Fibroblast of the aortic adventitia (primary cell): ENCODE measurements at regions not wholly inside any gene's neighbourhood (a gene's known extent, or its start where the extent isn't known, plus 50 kb on each side); places are given as distances from the start of the nearest gene placed in this dataset.
"Not testable (repeated sequence)": the region's sequence is repeated elsewhere in the genome, so short reads cannot be mapped to it uniquely, and the experiment has no call there.

Source experiments
- DNase-seq: peaks from one replicate; pipeline ENCODE4 v3.0.0-alpha.2; 2010; ENCODE audit warnings: low read depth
- H3K4me3 ChIP-seq: 2 replicates; pipeline ENCODE4 v1.5.1; 2011; ENCODE audit warnings: low read depth, mild to moderate bottlenecking, control low read depth, low read length, moderate library complexity
- TF ChIP-seq, protein P1 (sequence below): IDR thresholded peaks from 2 replicates; pipeline ENCODE4 v1.5.1; 2011; ENCODE audit warnings: mild to moderate bottlenecking, low read length, control low read depth, inconsistent platforms; ENCODE audit not compliant: insufficient read depth

DNA sequence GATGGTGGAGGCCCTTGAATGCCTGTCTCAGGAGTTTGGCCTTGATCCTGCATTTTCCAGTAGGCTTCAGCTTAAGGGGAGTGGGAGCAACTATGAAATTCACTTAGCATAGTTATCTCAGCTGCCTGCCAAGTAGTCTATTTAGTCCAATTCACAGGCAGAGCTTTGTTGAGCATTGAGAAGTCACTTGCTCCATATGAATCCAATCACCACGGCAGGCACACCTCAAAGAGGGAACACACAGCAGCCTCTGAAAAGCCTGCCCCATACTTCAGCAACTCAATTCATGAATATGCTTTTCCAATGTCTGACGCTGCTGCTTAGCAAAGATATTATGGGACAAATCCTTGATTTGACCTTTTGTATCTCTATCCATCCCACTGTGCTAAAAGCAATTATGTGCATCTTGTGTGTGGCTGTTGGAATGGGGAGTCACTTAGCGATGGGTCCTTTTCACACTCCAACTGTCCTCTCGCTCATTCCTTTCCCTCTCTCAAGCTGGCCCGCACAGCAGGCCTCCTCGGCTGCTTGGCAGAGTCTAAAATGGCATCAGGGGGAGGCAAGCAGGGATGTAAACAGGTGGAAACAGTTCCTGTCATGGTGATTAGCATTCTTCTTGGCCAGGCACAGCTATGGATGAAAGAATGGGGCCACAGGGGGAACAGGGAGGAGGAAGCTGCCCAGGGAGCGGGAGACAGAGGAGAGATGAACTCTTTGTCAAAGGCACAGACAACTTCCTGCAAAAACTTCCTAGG is 56.0 kb upstream of the LRPPRC start:
- TF ChIP-seq, protein P1, sequence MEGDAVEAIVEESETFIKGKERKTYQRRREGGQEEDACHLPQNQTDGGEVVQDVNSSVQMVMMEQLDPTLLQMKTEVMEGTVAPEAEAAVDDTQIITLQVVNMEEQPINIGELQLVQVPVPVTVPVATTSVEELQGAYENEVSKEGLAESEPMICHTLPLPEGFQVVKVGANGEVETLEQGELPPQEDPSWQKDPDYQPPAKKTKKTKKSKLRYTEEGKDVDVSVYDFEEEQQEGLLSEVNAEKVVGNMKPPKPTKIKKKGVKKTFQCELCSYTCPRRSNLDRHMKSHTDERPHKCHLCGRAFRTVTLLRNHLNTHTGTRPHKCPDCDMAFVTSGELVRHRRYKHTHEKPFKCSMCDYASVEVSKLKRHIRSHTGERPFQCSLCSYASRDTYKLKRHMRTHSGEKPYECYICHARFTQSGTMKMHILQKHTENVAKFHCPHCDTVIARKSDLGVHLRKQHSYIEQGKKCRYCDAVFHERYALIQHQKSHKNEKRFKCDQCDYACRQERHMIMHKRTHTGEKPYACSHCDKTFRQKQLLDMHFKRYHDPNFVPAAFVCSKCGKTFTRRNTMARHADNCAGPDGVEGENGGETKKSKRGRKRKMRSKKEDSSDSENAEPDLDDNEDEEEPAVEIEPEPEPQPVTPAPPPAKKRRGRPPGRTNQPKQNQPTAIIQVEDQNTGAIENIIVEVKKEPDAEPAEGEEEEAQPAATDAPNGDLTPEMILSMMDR: no peak
- H3K4me3 ChIP-seq: no peak overlapping the region
- no peak for DNase-seq

DNA sequence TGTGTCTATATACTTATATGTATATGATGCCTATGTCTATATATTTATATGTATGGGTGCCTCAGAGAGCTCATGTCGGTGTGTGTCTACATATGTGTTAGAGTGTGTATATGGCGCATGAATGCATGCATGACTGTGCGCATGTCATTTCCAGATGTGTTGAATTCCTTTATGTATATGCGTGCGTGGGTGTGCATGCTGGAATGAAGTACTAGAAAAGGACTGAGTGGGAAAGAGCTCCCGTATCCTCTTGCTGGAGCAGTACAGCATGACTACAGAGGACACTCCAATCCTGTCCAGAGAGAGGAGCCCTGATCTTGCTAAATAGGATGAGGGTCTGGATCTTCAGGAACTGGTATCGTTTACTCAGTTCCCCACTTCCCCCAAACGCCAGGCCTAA is 56.8 kb upstream of the LRPPRC start:
- TF ChIP-seq, protein P1: no peak
- no peak overlapping the region for H3K4me3 ChIP-seq
- DNase-seq: no peak

DNA sequence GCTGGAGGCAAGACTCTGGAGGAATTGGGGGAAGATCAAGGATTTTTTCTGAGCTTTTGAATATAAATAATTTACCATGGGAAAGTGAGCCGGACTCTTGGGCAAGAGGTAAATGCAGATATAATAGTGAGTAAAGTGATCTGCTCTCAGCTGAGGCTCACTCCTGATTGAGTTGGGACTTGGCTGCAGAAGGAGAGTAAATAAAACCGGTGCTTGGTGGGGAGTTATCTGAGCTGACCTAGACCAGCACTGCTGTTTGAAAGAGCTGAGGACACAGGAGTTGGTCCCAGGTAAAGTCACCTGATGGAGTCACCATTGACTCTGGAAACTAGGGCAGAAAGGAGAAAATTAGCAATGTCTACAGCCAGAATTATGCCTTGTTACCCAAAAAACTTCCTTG is 57.3 kb upstream of the LRPPRC start:
- DNase-seq: no peak

DNA sequence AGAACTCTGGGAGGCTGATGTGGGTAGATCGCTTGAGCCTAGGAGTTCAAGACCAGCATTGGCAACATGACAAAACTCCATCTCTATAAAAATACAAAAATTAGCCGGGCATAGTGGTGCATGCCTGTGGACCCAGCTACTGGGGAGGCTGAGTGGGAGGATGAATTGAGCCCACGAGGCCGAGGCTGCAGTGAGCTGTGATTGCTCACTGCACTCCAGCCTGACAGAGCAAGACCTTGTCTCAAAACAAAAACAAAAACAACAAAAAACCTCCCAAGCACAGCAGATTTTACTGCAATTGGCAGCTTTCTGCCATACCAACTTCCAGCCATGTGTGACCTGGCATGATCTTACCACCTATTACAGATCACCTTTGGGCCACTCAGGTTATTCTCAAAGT is 57.7 kb upstream of the LRPPRC start:
- H3K4me3 ChIP-seq: no peak overlapping the region
- DNase-seq: no peak
- TF ChIP-seq, protein P1: no peak

More for the DNA sequence above, 57.3 kb upstream of the LRPPRC start:
- TF ChIP-seq, protein P1: no peak
- H3K4me3 ChIP-seq: no peak overlapping the region

DNA sequence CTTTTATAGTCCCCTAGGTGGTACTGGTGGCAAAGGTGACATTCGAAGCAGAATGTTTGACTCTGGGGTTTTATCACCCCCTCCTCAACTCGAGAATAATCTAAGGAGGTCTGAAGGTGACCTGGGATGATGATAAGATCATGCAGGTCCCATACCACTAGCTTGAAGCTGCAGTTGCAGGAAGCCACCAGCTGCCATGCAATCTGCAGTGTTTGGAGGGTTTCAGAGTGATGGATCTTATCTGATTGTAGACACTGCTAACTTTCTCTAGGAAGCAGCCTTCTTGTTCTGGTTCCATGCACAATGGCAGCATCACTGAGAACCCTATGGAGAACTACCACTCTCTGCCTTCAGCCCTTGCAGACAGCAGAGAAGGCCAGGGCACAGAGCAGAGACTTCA is 59.4 kb upstream of the LRPPRC start:
- TF ChIP-seq, protein P1: no peak

DNA sequence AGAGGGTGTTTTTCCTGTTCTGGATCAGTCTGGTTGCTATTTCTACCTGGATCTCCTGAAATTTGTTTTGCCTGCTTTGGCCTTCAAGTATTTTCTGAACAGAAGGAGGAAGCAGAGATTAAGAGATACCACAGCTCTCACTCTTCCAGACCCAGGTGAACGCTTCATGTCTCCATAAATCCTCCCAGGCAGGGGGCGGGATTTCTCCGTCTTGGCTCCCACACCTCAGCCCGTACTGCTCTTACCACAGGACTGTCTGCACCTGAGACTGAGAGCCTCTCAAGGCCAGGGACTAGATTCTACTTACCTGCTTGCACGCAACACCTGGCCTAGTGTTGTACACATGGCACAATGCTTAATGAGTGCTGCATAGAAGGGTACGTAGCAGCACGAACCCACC is 59.9 kb upstream of the LRPPRC start:
- DNase-seq: no peak
- H3K4me3 ChIP-seq: no peak overlapping the region
- TF ChIP-seq, protein P1: no peak

More for the DNA sequence above, 59.4 kb upstream of the LRPPRC start:
- H3K4me3 ChIP-seq: no peak overlapping the region
- no peak for DNase-seq

DNA sequence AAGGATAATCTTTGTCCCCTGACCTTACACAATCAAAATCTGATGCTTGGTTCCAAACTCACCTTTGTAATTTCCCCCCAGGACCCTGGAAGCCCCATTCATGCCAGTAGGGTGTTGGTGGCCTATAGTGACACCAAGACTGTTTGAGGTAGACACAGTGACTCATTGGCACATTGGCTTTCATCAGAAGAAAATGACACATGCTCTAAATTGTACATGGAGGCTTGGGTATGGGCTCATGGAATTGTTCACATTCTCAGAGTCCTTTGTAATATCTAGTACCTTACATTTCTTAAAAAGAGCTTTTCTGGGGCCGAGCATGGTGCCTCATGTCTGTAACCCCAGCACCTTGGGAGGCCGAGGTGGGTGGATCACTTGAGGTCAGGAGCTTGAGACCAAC is 61.2 kb upstream of the LRPPRC start:
- no peak for DNase-seq
- TF ChIP-seq, protein P1: no peak
- H3K4me3 ChIP-seq: no peak overlapping the region

DNA sequence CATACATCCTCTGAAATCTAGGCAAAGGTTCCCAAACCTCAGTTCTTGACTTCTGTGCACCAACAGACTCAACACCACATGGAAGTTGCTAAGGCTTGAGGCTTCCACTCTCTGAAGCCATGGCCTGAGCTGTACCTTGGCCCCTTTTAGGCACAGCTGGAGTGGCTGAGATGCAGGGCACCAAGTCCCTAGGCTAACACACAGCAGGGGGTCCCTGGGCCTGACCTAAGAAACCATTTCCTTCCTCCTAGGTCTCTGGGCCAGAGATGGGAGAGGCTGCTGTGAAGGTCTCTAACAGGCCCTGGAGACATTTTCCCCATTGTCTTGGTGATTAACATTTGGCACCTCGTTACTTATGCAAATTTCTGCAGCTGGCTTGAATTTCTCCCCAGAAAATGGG is 64.5 kb upstream of the LRPPRC start:
- not testable (repeated sequence) for H3K4me3 ChIP-seq, DNase-seq
